Right lobe of liver (tissue), 6 donors: ENCODE measurements at regions not wholly inside any gene's neighbourhood (a gene's known extent, or its start where the extent isn't known, plus 50 kb on each side); places are given as distances from the start of the nearest gene placed in this dataset.
"Not testable (repeated sequence)": the region's sequence is repeated elsewhere in the genome, so short reads cannot be mapped to it uniquely, and the experiment has no call there.

Experiments used
- ATAC-seq, 4 donors: fragments of 200-7000 bp; cut with Tn5 transposase; one replicate each; pipeline ENCODE4 v1.9.1; 2020; ENCODE audit warnings: mild to moderate bottlenecking in 4 of 4, moderate library complexity in 4 of 4
- DNase-seq, 3 donors: peaks; one replicate each; pipeline ENCODE4 v3.0.0-alpha.2; 2020
- H3K27ac ChIP-seq, 3 donors: fragments of 200-600 bp; one replicate each; pipeline ENCODE4 v1.8.0; 2022
- H3K27me3 ChIP-seq, 2 donors: fragments of 200-600 bp; one replicate each; pipeline ENCODE4 v1.8.0; 2022
- H3K36me3 ChIP-seq, 4 donors: fragments of 200-600 bp; sonication (generic) in 1 of 4; one replicate each; pipeline versions ENCODE4 v1.5.1 to v1.8.0; 2017 to 2022; ENCODE audit warnings: control low read depth in 1 of 4
- H3K4me1 ChIP-seq, 4 donors: fragments of 200-600 bp; sonication (generic) in 1 of 4; one replicate each; pipeline versions ENCODE4 v1.5.1 to v1.8.0; 2017 to 2022; ENCODE audit warnings: control low read depth in 1 of 4
- H3K4me3 ChIP-seq, 3 donors: fragments of 200-600 bp; one replicate each; pipeline ENCODE4 v1.8.0; 2022
- H3K9me3 ChIP-seq, 4 donors: fragments of 200-600 bp; sonication (generic) in 1 of 4; one replicate each; pipeline versions ENCODE4 v1.5.1 to v1.8.0; 2017 to 2022; ENCODE audit warnings: control low read depth in 1 of 4
- CTCF ChIP-seq, 4 donors: fragments of 200-600 bp in 3 of 4; fragments of 450-650 bp in 1 of 4; IDR thresholded peaks; one replicate each; pipeline versions ENCODE4 v1.5.1 to v1.8.0; 2016 to 2022; ENCODE audit warnings: antibody characterized with exemption in 4 of 4, mild to moderate bottlenecking in 2 of 4
- POLR2A ChIP-seq: fragments of 450-650 bp; IDR thresholded peaks from one replicate; pipeline ENCODE4 v1.6.1; 2017; ENCODE audit warnings: antibody characterized with exemption, mild to moderate bottlenecking
- WGBS: methylation state at CpG from one replicate; pipeline ENCODE4 v1.1.6; 2018; ENCODE audit warnings: low coverage, low lambda C conversion rate; ENCODE audit not compliant: insufficient coverage; ENCODE audit errors: missing lambda C conversion rate; 5-methylcytosine and 5-hydroxymethylcytosine counted together
- intact Hi-C, 2 donors: fragments of 100-400 bp; cut with DNase I; formaldehyde crosslinking; loops; one replicate each; pipeline versions ENCODE4 v1.11.2 to v1.14.1; 2022
- donor health status: DM: no; HTN: yes; CAD: no.
- donor health status: DM: no; HTN: no; CAD: no.
- donor health status: DM: no; HTN: no; CAD: no.
- donor health status: DM: no; HTN: yes; CAD: no.
- donor health status: DM: no; HTN: yes; CAD: no.

- H3K9me3 ChIP-seq = no peaks in the 10 kb centered on the region
- no peak for ATAC-seq
- TF ChIP-seq POLR2A = no peak
- no peak for TF ChIP-seq CTCF (IDR thresholded peaks at IDR 0.05)
- no peaks in the 10 kb centered on the region for H3K27me3 ChIP-seq
- DNase-seq = no peak
- H3K27ac ChIP-seq = no peak overlapping the region
- H3K4me3 ChIP-seq = no peak overlapping the region
- 94% methylated on average over 5 of the region's 6 CpGs for WGBS
- no peaks in the 10 kb centered on the region for H3K36me3 ChIP-seq
- intact Hi-C loops = no loop called here
- H3K4me1 ChIP-seq = no peaks in the 10 kb centered on the region
These were observed 203.0 kb upstream of the MYL2 start for GRCh38 chr12:111123390-111123789.

- no peaks in the 10 kb centered on the region for H3K9me3 ChIP-seq
- no peak overlapping the region for H3K27ac ChIP-seq
- WGBS = 40% methylated on average over 7 of the region's 7 CpGs
- no peak for TF ChIP-seq CTCF (IDR thresholded peaks at IDR 0.05)
- TF ChIP-seq POLR2A = no peak
- ATAC-seq = no peak
- no peaks in the 10 kb centered on the region for H3K27me3 ChIP-seq
- intact Hi-C loops = no loop called here
- no peak overlapping the region for H3K4me3 ChIP-seq
- no peaks in the 10 kb centered on the region for H3K4me1 ChIP-seq
- H3K36me3 ChIP-seq = no peaks in the 10 kb centered on the region
- DNase-seq = no peak
These were observed 202.1 kb upstream of the MYL2 start for GRCh38 chr12:111122458-111122878.

DNA sequence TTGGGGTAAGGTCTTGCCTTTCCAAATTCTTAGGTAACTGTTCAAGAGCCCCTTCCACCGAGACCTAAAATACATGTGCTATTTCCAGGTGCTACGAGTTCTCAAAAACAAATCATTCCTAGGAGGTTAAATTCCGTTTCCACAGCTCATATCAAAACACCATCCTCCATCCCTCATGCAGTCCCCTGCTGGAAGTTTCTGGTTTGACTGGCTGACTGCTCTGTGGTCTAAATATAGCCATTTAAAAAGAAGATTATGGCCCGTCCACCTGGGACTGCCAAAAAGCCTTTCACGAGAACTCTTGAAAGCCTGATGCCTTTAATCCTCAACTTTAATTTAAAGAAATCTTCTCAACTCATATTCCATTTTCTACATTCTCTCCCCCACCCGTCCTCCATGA is 201.5 kb upstream of the MYL2 start:
- DNase-seq (no peak), ATAC-seq (no peak)
- Histone ChIP-seq H3K27me3 (no peaks in the 10 kb centered on the region), H3K27ac (no peak overlapping the region), H3K4me1 (no peaks in the 10 kb centered on the region), H3K9me3 (no peaks in the 10 kb centered on the region), H3K36me3 (no peaks in the 10 kb centered on the region), H3K4me3 (no peak overlapping the region)
- TF ChIP-seq CTCF (IDR thresholded peaks at IDR 0.05) (no peak), POLR2A (no peak)
- intact Hi-C loops = no loop called here
- 85% methylated on average over 6 of the region's 6 CpGs for WGBS

- H3K9me3 ChIP-seq = no peaks in the 10 kb centered on the region
- WGBS = 65% methylated on average over 5 of the region's 5 CpGs
- TF ChIP-seq CTCF (IDR thresholded peaks at IDR 0.05) = no peak
- intact Hi-C loops = no loop called here
- no peak overlapping the region for H3K4me3 ChIP-seq
- no peaks in the 10 kb centered on the region for H3K4me1 ChIP-seq
- H3K27me3 ChIP-seq = no peaks in the 10 kb centered on the region
- DNase-seq (no peak), ATAC-seq (no peak)
- no peak overlapping the region for H3K27ac ChIP-seq
- no peaks in the 10 kb centered on the region for H3K36me3 ChIP-seq
These were observed 200.2 kb upstream of the MYL2 start for GRCh38 chr12:111120578-111120977.

GRCh38 chr12:111117017-111117416 is 196.6 kb upstream of the MYL2 start:
- no peaks in the 10 kb centered on the region for H3K9me3 ChIP-seq
- H3K27me3 ChIP-seq = no peaks in the 10 kb centered on the region
- WGBS = 100% methylated on average over 1 of the region's 1 CpG
- no peaks in the 10 kb centered on the region for H3K4me1 ChIP-seq
- ATAC-seq (no peak), DNase-seq (no peak)
- no peak overlapping the region for H3K4me3 ChIP-seq
- no peaks in the 10 kb centered on the region for H3K36me3 ChIP-seq
- no peak overlapping the region for H3K27ac ChIP-seq
- intact Hi-C loops = no loop called here
- TF ChIP-seq POLR2A (no peak), CTCF (IDR thresholded peaks at IDR 0.05) (no peak)

- intact Hi-C loops, H3K36me3 ChIP-seq: not testable (repeated sequence)
- 75% methylated on average over 3 of the region's 3 CpGs for WGBS
These were observed 192.9 kb upstream of the MYL2 start for GRCh38 chr12:111113313-111113712.

More at GRCh38 chr12:111113313-111113712, 192.9 kb upstream of the MYL2 start:
- not testable (repeated sequence) for DNase-seq, H3K4me3 ChIP-seq, H3K27me3 ChIP-seq, H3K9me3 ChIP-seq, ATAC-seq, H3K4me1 ChIP-seq, H3K27ac ChIP-seq
